Dendritic cell treated with granulocyte-macrophage colony-stimulating factor and Interleukin-4, amounts not matched to agents 40 ng/mL and 50 ng/mL, for 4 days (primary cell): ENCODE measurements at regions not wholly inside any gene's neighbourhood (a gene's known extent, or its start where the extent isn't known, plus 50 kb on each side); places are given as distances from the start of the nearest gene placed in this dataset.

ENCODE experiments used
- H3K27ac Mint-ChIP-seq: one replicate; pipeline ENCODE4 v1.8.0; 2022; ENCODE audit warnings: mild to moderate bottlenecking, mixed read lengths
- H3K27me3 Mint-ChIP-seq: one replicate; pipeline ENCODE4 v1.8.0; 2022; ENCODE audit warnings: mild to moderate bottlenecking, mixed read lengths
- H3K36me3 Mint-ChIP-seq: one replicate; pipeline ENCODE4 v1.8.0; 2022; ENCODE audit warnings: low read depth, mixed read lengths
- H3K4me1 Mint-ChIP-seq: one replicate; pipeline ENCODE4 v1.8.0; 2022; ENCODE audit warnings: low read depth, mixed read lengths
- H3K4me3 Mint-ChIP-seq: one replicate; pipeline ENCODE4 v1.8.0; 2022; ENCODE audit warnings: mild to moderate bottlenecking, moderate library complexity, mixed read lengths
- H3K9me3 Mint-ChIP-seq: one replicate; pipeline ENCODE4 v1.8.0; 2022; ENCODE audit warnings: mixed read lengths
- intact Hi-C: fragments of 100-400 bp; cut with micrococcal nuclease; formaldehyde crosslinking; loops from one replicate; pipeline ENCODE4 v1.15.0; 2022

DNA sequence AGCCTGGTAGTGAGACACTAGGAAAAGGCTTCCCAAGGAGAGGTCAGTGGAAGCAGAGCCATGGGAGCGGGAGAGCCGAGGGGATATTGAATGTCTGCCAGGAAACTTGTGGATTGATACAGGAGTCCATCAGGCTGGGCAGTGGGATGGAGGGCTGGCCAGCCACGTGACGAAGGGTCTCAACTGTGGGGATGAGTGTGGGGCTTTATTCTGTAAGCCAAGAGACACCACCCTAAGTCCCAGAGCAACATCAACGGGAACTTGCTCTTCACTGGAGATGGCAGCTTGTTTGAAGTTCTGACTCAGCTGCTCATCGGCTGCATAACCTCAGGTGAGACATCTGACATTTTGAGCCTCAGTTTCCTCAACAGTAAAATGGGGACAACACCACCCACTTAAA, 197.8 kb downstream of the VRK1 start:
- intact Hi-C loops = no loop called here
- H3K4me3 Mint-ChIP-seq = no peak overlapping the region
- H3K9me3 Mint-ChIP-seq = no peaks in the 10 kb centered on the region
- no peak overlapping the region for H3K27ac Mint-ChIP-seq
- peaks cover 14% of the 10 kb centered on the region for H3K4me1 Mint-ChIP-seq
- peaks cover 47% of the 10 kb centered on the region for H3K27me3 Mint-ChIP-seq
- H3K36me3 Mint-ChIP-seq = no peaks in the 10 kb centered on the region

GRCh38 chr14:96997269-96997668, 200.1 kb downstream of the VRK1 start:
- H3K9me3 Mint-ChIP-seq = peaks cover 4% of the 10 kb centered on the region
- H3K27ac Mint-ChIP-seq = no peak overlapping the region
- H3K36me3 Mint-ChIP-seq = no peaks in the 10 kb centered on the region
- intact Hi-C loops = no loop called here
- peaks cover 7% of the 10 kb centered on the region for H3K4me1 Mint-ChIP-seq
- H3K4me3 Mint-ChIP-seq = no peak overlapping the region
- H3K27me3 Mint-ChIP-seq = peaks cover 38% of the 10 kb centered on the region

- Mint-ChIP-seq H3K4me3 (no peak overlapping the region), H3K27me3 (peaks cover 31% of the 10 kb centered on the region), H3K9me3 (peaks cover 11% of the 10 kb centered on the region), H3K4me1 (peaks cover 7% of the 10 kb centered on the region), H3K36me3 (no peaks in the 10 kb centered on the region), H3K27ac (no peak overlapping the region)
- intact Hi-C loops = no loop called here
Observed at GRCh38 chr14:96997996-96998395, 200.8 kb downstream of the VRK1 start.

GRCh38 chr14:96999654-97000155, 202.5 kb downstream of the VRK1 start:
- no peak overlapping the region for H3K27ac Mint-ChIP-seq
- peaks cover 17% of the 10 kb centered on the region for H3K27me3 Mint-ChIP-seq
- intact Hi-C loops = no loop called here
- H3K4me3 Mint-ChIP-seq = no peak overlapping the region
- no peaks in the 10 kb centered on the region for H3K36me3 Mint-ChIP-seq
- peaks cover 7% of the 10 kb centered on the region for H3K4me1 Mint-ChIP-seq
- H3K9me3 Mint-ChIP-seq = peaks cover 12% of the 10 kb centered on the region

DNA sequence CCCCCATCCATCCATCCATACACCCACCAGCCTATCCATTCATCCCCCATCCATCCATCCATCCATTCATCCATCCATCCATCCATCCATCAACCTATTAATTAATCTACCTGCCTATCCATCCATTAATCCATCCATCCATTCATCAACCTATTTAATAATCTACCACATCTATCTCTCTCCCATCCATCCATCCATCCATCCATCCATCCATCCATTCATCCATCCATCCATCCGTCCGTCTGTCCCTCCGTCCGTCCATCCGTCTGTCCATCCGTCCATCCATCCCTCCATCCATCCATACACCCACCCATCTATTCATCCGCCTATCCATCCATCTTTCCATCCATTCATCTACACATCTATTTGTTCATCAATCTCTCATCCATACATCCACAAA, 205.3 kb downstream of the VRK1 start:
- Mint-ChIP-seq H3K27me3 (peaks cover 2% of the 10 kb centered on the region), H3K4me1 (peaks cover 7% of the 10 kb centered on the region), H3K4me3 (no peak overlapping the region), H3K9me3 (peaks cover 25% of the 10 kb centered on the region), H3K36me3 (no peaks in the 10 kb centered on the region), H3K27ac (no peak overlapping the region)
- intact Hi-C loops = no loop called here

DNA sequence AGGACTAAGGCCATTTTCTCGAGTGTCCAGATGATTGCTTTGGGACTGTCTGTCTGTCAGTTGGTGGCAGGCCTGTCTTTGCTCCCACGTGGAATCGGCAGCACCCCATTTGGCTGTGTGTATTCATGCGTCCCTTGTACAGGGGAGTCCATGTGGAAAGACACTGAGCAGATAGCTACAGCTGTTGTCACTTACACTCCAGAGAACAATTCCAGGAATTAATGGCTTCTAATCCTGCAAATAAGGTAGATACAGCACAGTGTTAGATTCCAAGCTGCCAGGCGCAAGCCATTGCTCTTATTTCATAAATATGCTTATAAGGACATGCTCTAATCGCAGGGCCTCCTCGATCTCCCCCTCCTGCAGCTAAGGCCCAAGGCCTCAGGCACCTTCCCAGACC, 208.8 kb downstream of the VRK1 start:
- no peaks in the 10 kb centered on the region for H3K36me3 Mint-ChIP-seq
- intact Hi-C loops = no loop called here
- no peak overlapping the region for H3K4me3 Mint-ChIP-seq
- no peak overlapping the region for H3K27ac Mint-ChIP-seq
- peaks cover 11% of the 10 kb centered on the region for H3K27me3 Mint-ChIP-seq
- H3K9me3 Mint-ChIP-seq = peaks cover 28% of the 10 kb centered on the region
- H3K4me1 Mint-ChIP-seq = no peaks in the 10 kb centered on the region

- Mint-ChIP-seq H3K4me1 (no peaks in the 10 kb centered on the region), H3K36me3 (no peaks in the 10 kb centered on the region), H3K4me3 (no peak overlapping the region), H3K9me3 (peaks cover 16% of the 10 kb centered on the region), H3K27me3 (peaks cover 23% of the 10 kb centered on the region), H3K27ac (no peak overlapping the region)
- intact Hi-C loops = no loop called here
Observed at GRCh38 chr14:97010491-97011160, 213.4 kb downstream of the VRK1 start.

DNA sequence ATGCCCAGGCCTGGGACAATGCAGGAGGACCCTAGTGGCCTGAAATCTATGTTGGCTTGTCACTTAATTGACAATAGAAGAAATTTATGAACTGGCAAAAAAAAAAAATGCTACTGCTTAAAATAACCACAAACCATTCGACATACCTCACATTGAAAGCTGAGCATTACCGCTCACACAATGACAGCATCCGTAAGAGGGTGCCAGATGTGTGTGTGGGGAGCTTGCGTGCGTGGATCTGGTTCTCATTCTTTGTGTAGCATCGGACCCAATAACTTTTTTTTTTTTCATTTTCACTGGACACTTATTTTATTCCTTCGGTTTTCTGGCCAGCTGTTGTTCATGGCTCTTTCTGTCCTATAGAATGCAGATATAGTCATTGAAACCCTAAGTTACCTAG, 216.7 kb downstream of the VRK1 start:
- Mint-ChIP-seq H3K27me3 (peaks cover 35% of the 10 kb centered on the region), H3K36me3 (no peaks in the 10 kb centered on the region), H3K4me3 (no peak overlapping the region), H3K4me1 (no peaks in the 10 kb centered on the region), H3K27ac (no peak overlapping the region), H3K9me3 (no peaks in the 10 kb centered on the region)
- intact Hi-C loops = no loop called here

- peaks cover 8% of the 10 kb centered on the region for H3K4me1 Mint-ChIP-seq
- intact Hi-C loops = no loop called here
Observed at GRCh38 chr14:97021001-97021400, 223.8 kb downstream of the VRK1 start.

GRCh38 chr14:97021571-97022168, 224.5 kb downstream of the VRK1 start:
- peaks cover 8% of the 10 kb centered on the region for H3K4me1 Mint-ChIP-seq
- intact Hi-C loops = no loop called here
- no peak overlapping the region for H3K27ac Mint-ChIP-seq
- peaks cover 51% of the 10 kb centered on the region for H3K27me3 Mint-ChIP-seq
- H3K4me3 Mint-ChIP-seq = no peak overlapping the region
- no peaks in the 10 kb centered on the region for H3K36me3 Mint-ChIP-seq
- H3K9me3 Mint-ChIP-seq = no peaks in the 10 kb centered on the region

More at GRCh38 chr14:97021001-97021400, 223.8 kb downstream of the VRK1 start:
- Mint-ChIP-seq H3K27ac (no peak overlapping the region), H3K27me3 (peaks cover 50% of the 10 kb centered on the region), H3K36me3 (no peaks in the 10 kb centered on the region), H3K9me3 (no peaks in the 10 kb centered on the region), H3K4me3 (no peak overlapping the region)

GRCh38 chr14:97022741-97023140, 225.6 kb downstream of the VRK1 start:
- intact Hi-C loops = no loop called here
- Mint-ChIP-seq H3K27me3 (peaks cover 51% of the 10 kb centered on the region), H3K4me1 (peaks cover 8% of the 10 kb centered on the region), H3K27ac (no peak overlapping the region), H3K36me3 (no peaks in the 10 kb centered on the region), H3K4me3 (no peak overlapping the region), H3K9me3 (no peaks in the 10 kb centered on the region)

GRCh38 chr14:97023871-97024270, 226.7 kb downstream of the VRK1 start:
- intact Hi-C loops = no loop called here
- Mint-ChIP-seq H3K4me1 (peaks cover 8% of the 10 kb centered on the region), H3K27me3 (peaks cover 50% of the 10 kb centered on the region), H3K27ac (no peak overlapping the region), H3K36me3 (no peaks in the 10 kb centered on the region), H3K4me3 (no peak overlapping the region), H3K9me3 (no peaks in the 10 kb centered on the region)

DNA sequence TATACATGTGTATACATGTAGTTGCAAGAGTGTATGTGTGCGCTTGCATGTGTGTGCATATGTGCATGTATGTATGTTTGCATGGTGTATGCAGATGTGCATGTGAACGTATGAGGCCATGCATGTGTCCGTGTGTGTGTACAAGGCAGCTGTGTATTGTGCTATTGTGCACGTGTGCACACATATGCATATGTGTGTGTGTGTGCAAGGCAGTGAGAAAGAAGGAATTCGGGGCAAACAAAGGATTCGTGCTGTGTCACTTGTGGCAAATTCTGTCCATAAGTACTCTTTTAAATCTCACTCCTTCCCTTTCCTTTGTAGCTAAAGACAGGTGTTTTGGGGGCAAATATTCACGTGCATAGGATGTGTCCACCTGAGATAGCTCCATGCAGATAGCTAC, 227.1 kb downstream of the VRK1 start:
- Mint-ChIP-seq H3K9me3 (no peaks in the 10 kb centered on the region), H3K4me3 (no peak overlapping the region), H3K4me1 (peaks cover 8% of the 10 kb centered on the region), H3K27ac (no peak overlapping the region), H3K36me3 (no peaks in the 10 kb centered on the region), H3K27me3 (peaks cover 47% of the 10 kb centered on the region)
- intact Hi-C loops = no loop called here

- intact Hi-C loops = no loop called here
Observed at GRCh38 chr14:97025722-97026121, 228.5 kb downstream of the VRK1 start.

More at GRCh38 chr14:97025722-97026121, 228.5 kb downstream of the VRK1 start:
- Mint-ChIP-seq H3K9me3 (no peaks in the 10 kb centered on the region), H3K4me1 (peaks cover 7% of the 10 kb centered on the region), H3K27ac (no peak overlapping the region), H3K27me3 (peaks cover 46% of the 10 kb centered on the region), H3K36me3 (no peaks in the 10 kb centered on the region), H3K4me3 (no peak overlapping the region)
